Calu3 (cell line): ENCODE measurements at regions not wholly inside any gene's neighbourhood (a gene's known extent, or its start where the extent isn't known, plus 50 kb on each side); places are given as distances from the start of the nearest gene placed in this dataset.
"Not testable (repeated sequence)": the region's sequence is repeated elsewhere in the genome, so short reads cannot be mapped to it uniquely, and the experiment has no call there.

Experiments
- BruUV-seq: library from RNA; stranded (reverse); fragments of 400-500 nt; replicated peaks from 2 replicates; lab custom pipeline; 2021; lab: Mats Ljungman, UMichigan
- CTCF ChIA-PET: fragments of 300-600 bp; sonication (Branson Sonifier 250); formaldehyde crosslinking; loops from one replicate; lab custom pipeline; 2022; ENCODE audit warnings: antibody characterized with exemption; lab: Charles Lee
- DNase-seq: peaks from one replicate; pipeline ENCODE4 v3.0.0; 2022
- H3K27ac Mint-ChIP-seq: one replicate; pipeline ENCODE4 v1.8.0; 2022; ENCODE audit warnings: mixed read lengths; ENCODE audit not compliant: unreplicated experiment
- H3K27me3 Mint-ChIP-seq: one replicate; pipeline ENCODE4 v1.8.0; 2022; ENCODE audit warnings: mixed read lengths; ENCODE audit not compliant: unreplicated experiment
- H3K36me3 Mint-ChIP-seq: one replicate; pipeline ENCODE4 v1.8.0; 2022; ENCODE audit warnings: mild to moderate bottlenecking, moderate library complexity, mixed read lengths; ENCODE audit not compliant: insufficient read depth, unreplicated experiment
- H3K4me1 Mint-ChIP-seq: one replicate; pipeline ENCODE4 v1.8.0; 2022; ENCODE audit warnings: mild to moderate bottlenecking, low read depth, mixed read lengths; ENCODE audit not compliant: unreplicated experiment
- H3K4me3 Mint-ChIP-seq: one replicate; pipeline ENCODE4 v1.8.0; 2022; ENCODE audit warnings: mild to moderate bottlenecking, low read depth, moderate library complexity, mixed read lengths; ENCODE audit not compliant: unreplicated experiment
- H3K9me3 Mint-ChIP-seq: one replicate; pipeline ENCODE4 v1.8.0; 2022; ENCODE audit warnings: low read depth, mixed read lengths; ENCODE audit not compliant: unreplicated experiment
- CTCF ChIP-seq: fragments of 200-600 bp; IDR thresholded peaks from one replicate; pipeline ENCODE4 v1.8.0; 2022; ENCODE audit warnings: antibody characterized with exemption; ENCODE audit not compliant: unreplicated experiment
- intact Hi-C: fragments of 100-400 bp; cut with micrococcal nuclease; formaldehyde crosslinking; loops from one replicate; pipeline ENCODE4 v1.10.0; 2022; ENCODE audit not compliant: unreplicated experiment

GRCh38 chr18:22828171-22828570 lies 105.0 kb upstream of the RBBP8 start:
- H3K4me1 Mint-ChIP-seq = peaks cover 34% of the 10 kb centered on the region
- CTCF ChIA-PET = no interaction called here
- no peaks in the 10 kb centered on the region for H3K9me3 Mint-ChIP-seq
- no peak for DNase-seq
- H3K27me3 Mint-ChIP-seq = no peaks in the 10 kb centered on the region
- peaks cover 5% of the 10 kb centered on the region for H3K36me3 Mint-ChIP-seq
- H3K4me3 Mint-ChIP-seq = no peak overlapping the region
- intact Hi-C loops = no loop called here
- no peak for TF ChIP-seq CTCF
- no TSS peak for BruUV-seq
- H3K27ac Mint-ChIP-seq = peak overlapping the region; percentile 25

- peaks cover 34% of the 10 kb centered on the region for H3K4me1 Mint-ChIP-seq
- DNase-seq, H3K36me3 Mint-ChIP-seq, intact Hi-C loops, H3K27me3 Mint-ChIP-seq, H3K9me3 Mint-ChIP-seq, H3K27ac Mint-ChIP-seq, BruUV-seq, H3K4me3 Mint-ChIP-seq, CTCF ChIA-PET: not testable (repeated sequence)
These were observed 104.5 kb upstream of the RBBP8 start for GRCh38 chr18:22828583-22828982.

GRCh38 chr18:22829781-22830180 lies 103.3 kb upstream of the RBBP8 start:
- no peak for DNase-seq
- Mint-ChIP-seq H3K36me3 (peaks cover 5% of the 10 kb centered on the region), H3K9me3 (no peaks in the 10 kb centered on the region), H3K4me3 (no peak overlapping the region), H3K27me3 (no peaks in the 10 kb centered on the region), H3K4me1 (peaks cover 34% of the 10 kb centered on the region), H3K27ac (no peak overlapping the region)
- BruUV-seq = no TSS peak
- CTCF ChIA-PET = no interaction called here
- TF ChIP-seq CTCF = no peak
- intact Hi-C loops = loop anchor here (5.0 kb wide), 1 partner anchor 83 kb away; no protein-coding TSS in a partner anchor

- intact Hi-C loops = loop anchor here (5.0 kb wide), 1 partner anchor 82 kb away; no protein-coding TSS in a partner anchor
- DNase-seq = no peak
- H3K36me3 Mint-ChIP-seq = peaks cover 5% of the 10 kb centered on the region
- peaks cover 34% of the 10 kb centered on the region for H3K4me1 Mint-ChIP-seq
- H3K9me3 Mint-ChIP-seq = no peaks in the 10 kb centered on the region
- CTCF ChIA-PET = no interaction called here
- no peaks in the 10 kb centered on the region for H3K27me3 Mint-ChIP-seq
- no peak for TF ChIP-seq CTCF
- no peak overlapping the region for H3K27ac Mint-ChIP-seq
- H3K4me3 Mint-ChIP-seq = no peak overlapping the region
- no TSS peak for BruUV-seq
These were observed 102.6 kb upstream of the RBBP8 start for GRCh38 chr18:22830511-22830910.

- H3K27ac Mint-ChIP-seq = peak overlapping the region; percentile 25
- no peaks in the 10 kb centered on the region for H3K27me3 Mint-ChIP-seq
- BruUV-seq = no TSS peak
- no peak for DNase-seq
- CTCF ChIA-PET = interaction anchor here (0.6 to 1.3 kb wide), 3 partner anchors 33 to 240 kb away, joined by 3 read pairs; no protein-coding TSS in a partner anchor
- H3K4me3 Mint-ChIP-seq = no peak overlapping the region
- no peak for TF ChIP-seq CTCF
- intact Hi-C loops = loop anchor here (5.0 kb wide), 1 partner anchor 81 kb away; no protein-coding TSS in a partner anchor
- H3K36me3 Mint-ChIP-seq = peaks cover 5% of the 10 kb centered on the region
- H3K9me3 Mint-ChIP-seq = no peaks in the 10 kb centered on the region
- peaks cover 34% of the 10 kb centered on the region for H3K4me1 Mint-ChIP-seq
These were observed 101.7 kb upstream of the RBBP8 start for GRCh38 chr18:22831441-22831904.
